Suprapubic skin (tissue), 4 donors: ENCODE measurements at regions not wholly inside any gene's neighbourhood (a gene's known extent, or its start where the extent isn't known, plus 50 kb on each side); places are given as distances from the start of the nearest gene placed in this dataset.

ENCODE experiments used
- CTCF ChIP-seq, 2 donors: fragments of 200-600 bp in 1 of 2; fragments of 450-650 bp in 1 of 2; sonication (generic) in 1 of 2; IDR thresholded peaks; one replicate each; pipeline ENCODE4 v1.5.1; 2016 to 2019; ENCODE audit warnings: antibody characterized with exemption in 2 of 2, mild to moderate bottlenecking in 1 of 2, moderate library complexity in 1 of 2
- EP300 ChIP-seq: sonication (generic); formaldehyde crosslinking; IDR thresholded peaks from one replicate; pipeline ENCODE4 v1.6.1; 2017; ENCODE audit warnings: antibody characterized with exemption
- POLR2A ChIP-seq, 2 donors: fragments of 450-650 bp; IDR thresholded peaks; one replicate each; pipeline ENCODE4 v1.6.1; 2017; ENCODE audit warnings: antibody characterized with exemption in 2 of 2, mild to moderate bottlenecking in 2 of 2, moderate library complexity in 2 of 2
- POLR2AphosphoS5 ChIP-seq, 3 donors: sonication (generic); formaldehyde crosslinking; IDR thresholded peaks; one replicate each; pipeline ENCODE4 v1.6.1; 2017; ENCODE audit warnings: antibody characterized with exemption in 3 of 3

GRCh38 chr1:94672001-94672400 lies 130.4 kb upstream of the F3 start:
- TF ChIP-seq EP300 (no peak), CTCF (IDR thresholded peaks at IDR 0.05) (no peak), POLR2A (IDR thresholded peaks at IDR 0.05) (no peak), POLR2AphosphoS5 (IDR thresholded peaks at IDR 0.05) (no peak)
